Smooth muscle cell (in vitro differentiated cells): ENCODE measurements at regions not wholly inside any gene's neighbourhood (a gene's known extent, or its start where the extent isn't known, plus 50 kb on each side); places are given as distances from the start of the nearest gene placed in this dataset.
"Not testable (repeated sequence)": the region's sequence is repeated elsewhere in the genome, so short reads cannot be mapped to it uniquely, and the experiment has no call there.

ENCODE experiments used
- DNase-seq: peaks from one replicate; lab custom pipeline; 2025; ENCODE audit not compliant: unreplicated experiment; lab: John Stamatoyannopoulos, UW
- H2AFZ ChIP-seq: fragments of 200-600 bp; sonication (generic); 2 replicates; pipeline ENCODE4 v1.6.0; 2016; ENCODE audit warnings: antibody characterized with exemption, low read depth, mild to moderate bottlenecking
- H3F3A ChIP-seq: fragments of 200-600 bp; sonication (generic); 2 replicates; pipeline ENCODE4 v1.6.0; 2017; ENCODE audit warnings: antibody characterized with exemption, low read depth
- H3K27ac ChIP-seq: fragments of 200-600 bp; sonication (generic); 2 replicates; pipeline ENCODE4 v1.5.1; 2016; ENCODE audit warnings: low read depth, mild to moderate bottlenecking
- H3K27me3 ChIP-seq: fragments of 200-600 bp; sonication (generic); 2 replicates; pipeline ENCODE4 v1.6.1; 2016; ENCODE audit warnings: low read depth, mild to moderate bottlenecking
- H3K36me3 ChIP-seq: fragments of 200-600 bp; sonication (generic); 2 replicates; pipeline ENCODE4 v1.5.1; 2016; ENCODE audit warnings: low read depth
- H3K4me1 ChIP-seq: fragments of 200-600 bp; sonication (generic); 2 replicates; pipeline ENCODE4 v1.5.1; 2016; ENCODE audit warnings: low read depth
- H3K4me2 ChIP-seq: fragments of 200-600 bp; sonication (generic); 2 replicates; pipeline ENCODE4 v1.6.0; 2016; ENCODE audit warnings: mild to moderate bottlenecking
- H3K4me3 ChIP-seq: fragments of 200-600 bp; sonication (generic); 2 replicates; pipeline ENCODE4 v1.5.1; 2016; ENCODE audit warnings: mild to moderate bottlenecking
- H3K79me2 ChIP-seq: fragments of 200-600 bp; sonication (generic); 2 replicates; pipeline ENCODE4 v1.6.0; 2016; ENCODE audit warnings: low read depth, mild to moderate bottlenecking
- H3K9ac ChIP-seq: fragments of 200-600 bp; sonication (generic); 2 replicates; pipeline ENCODE4 v1.6.0; 2016; ENCODE audit warnings: low read depth
- H3K9me3 ChIP-seq: fragments of 200-600 bp; sonication (generic); replicated peaks from 2 replicates; pipeline ENCODE4 v1.5.1; 2016; ENCODE audit warnings: low read depth
- H4K20me1 ChIP-seq: fragments of 200-600 bp; sonication (generic); 2 replicates; pipeline ENCODE4 v1.6.0; 2016; ENCODE audit warnings: low read depth
- WGBS: methylation state at CpG from one replicate; pipeline ENCODE4 v1.1.7; 2016; ENCODE audit warnings: low lambda C conversion rate; 5-methylcytosine and 5-hydroxymethylcytosine counted together

- H2AFZ ChIP-seq, DNase-seq, H3K27me3 ChIP-seq, H3K36me3 ChIP-seq, H3K27ac ChIP-seq, H3K9ac ChIP-seq, H3F3A ChIP-seq, H3K4me2 ChIP-seq, H4K20me1 ChIP-seq, H3K4me3 ChIP-seq, H3K9me3 ChIP-seq, H3K4me1 ChIP-seq, H3K79me2 ChIP-seq: not testable (repeated sequence)
- 96% methylated on average over 4 of the region's 4 CpGs for WGBS
Measured at GRCh38 chr1:138842-139241, 312.6 kb downstream of the OR4F29 start.

- not testable (repeated sequence) for H3F3A ChIP-seq, DNase-seq, H3K4me3 ChIP-seq, H3K4me2 ChIP-seq, H3K36me3 ChIP-seq, H3K27ac ChIP-seq, H3K27me3 ChIP-seq, H3K9ac ChIP-seq, H2AFZ ChIP-seq, H3K9me3 ChIP-seq, H3K79me2 ChIP-seq, H4K20me1 ChIP-seq, H3K4me1 ChIP-seq
- WGBS = 89% methylated on average over 9 of the region's 16 CpGs
Measured at GRCh38 chr1:137664-138063, 313.8 kb downstream of the OR4F29 start.

GRCh38 chr1:136344-136932 is 315.0 kb downstream of the OR4F29 start:
- H4K20me1 ChIP-seq, H3K36me3 ChIP-seq, H3K27ac ChIP-seq, H3F3A ChIP-seq, H3K4me1 ChIP-seq, H3K4me2 ChIP-seq, H3K4me3 ChIP-seq, DNase-seq, H2AFZ ChIP-seq, H3K9ac ChIP-seq, H3K9me3 ChIP-seq, H3K27me3 ChIP-seq, H3K79me2 ChIP-seq: not testable (repeated sequence)
- no CpG with 5 or more reads among the region's 34 CpGs for WGBS

GRCh38 chr1:134936-135335 is 316.5 kb downstream of the OR4F29 start:
- H2AFZ ChIP-seq, DNase-seq, H3K27me3 ChIP-seq, H3K79me2 ChIP-seq, H3K4me1 ChIP-seq, H3K36me3 ChIP-seq, H3K27ac ChIP-seq, H3K9me3 ChIP-seq, H3K4me2 ChIP-seq, H4K20me1 ChIP-seq, H3K9ac ChIP-seq, H3F3A ChIP-seq, H3K4me3 ChIP-seq: not testable (repeated sequence)
- 96% methylated on average over 19 of the region's 21 CpGs for WGBS

GRCh38 chr1:118440-118839 is 333.0 kb downstream of the OR4F29 start:
- not testable (repeated sequence) for H3K27me3 ChIP-seq, H2AFZ ChIP-seq, DNase-seq, H3K9me3 ChIP-seq, H3K27ac ChIP-seq, H3K79me2 ChIP-seq, H3K4me3 ChIP-seq, H3F3A ChIP-seq, H3K36me3 ChIP-seq, H3K4me1 ChIP-seq, H3K4me2 ChIP-seq, H3K9ac ChIP-seq, H4K20me1 ChIP-seq

GRCh38 chr1:115534-115933 is 335.9 kb downstream of the OR4F29 start:
- H3F3A ChIP-seq, H3K9ac ChIP-seq, H3K36me3 ChIP-seq, DNase-seq, H4K20me1 ChIP-seq, H3K4me3 ChIP-seq, H3K27me3 ChIP-seq, H3K9me3 ChIP-seq, H2AFZ ChIP-seq, H3K4me1 ChIP-seq, H3K79me2 ChIP-seq, H3K4me2 ChIP-seq, H3K27ac ChIP-seq: not testable (repeated sequence)
- WGBS = 6% methylated on average over 2 of the region's 2 CpGs

- H3K4me1 ChIP-seq, H3K4me3 ChIP-seq, H4K20me1 ChIP-seq, H3K36me3 ChIP-seq, H3K4me2 ChIP-seq, H3K9ac ChIP-seq, H3K27me3 ChIP-seq, H3F3A ChIP-seq, H3K79me2 ChIP-seq, H3K27ac ChIP-seq, H2AFZ ChIP-seq, H3K9me3 ChIP-seq, DNase-seq: not testable (repeated sequence)
- no CpG with 5 or more reads among the region's 3 CpGs for WGBS
Measured at GRCh38 chr1:104776-105175, 346.7 kb downstream of the OR4F29 start.

- H3K9me3 ChIP-seq, H3K27me3 ChIP-seq, DNase-seq, H3K4me3 ChIP-seq, H4K20me1 ChIP-seq, H3K4me1 ChIP-seq, H3K79me2 ChIP-seq, H3K9ac ChIP-seq, H2AFZ ChIP-seq, H3K4me2 ChIP-seq, H3F3A ChIP-seq, H3K36me3 ChIP-seq, H3K27ac ChIP-seq: not testable (repeated sequence)
- no CpG with 5 or more reads among the region's 3 CpGs for WGBS
Measured at GRCh38 chr1:99481-99880, 352.0 kb downstream of the OR4F29 start.

GRCh38 chr1:98811-99210 is 352.7 kb downstream of the OR4F29 start:
- not testable (repeated sequence) for H3K79me2 ChIP-seq, H2AFZ ChIP-seq, H3K4me3 ChIP-seq, H3K4me2 ChIP-seq, H3K9ac ChIP-seq, H4K20me1 ChIP-seq, DNase-seq, H3K9me3 ChIP-seq, H3K4me1 ChIP-seq, H3F3A ChIP-seq, H3K27me3 ChIP-seq, H3K36me3 ChIP-seq, H3K27ac ChIP-seq
- no CpG with 5 or more reads among the region's 1 CpG for WGBS
